GM19035 (cell line): ENCODE measurements at regions not wholly inside any gene's neighbourhood (a gene's known extent, or its start where the extent isn't known, plus 50 kb on each side); places are given as distances from the start of the nearest gene placed in this dataset.

Experiments used
- ATAC-seq: cut with Tn5 transposase; IDR thresholded peaks from one replicate; pipeline ENCODE4 v1.9.1; 2021; ENCODE audit not compliant: unreplicated experiment

DNA sequence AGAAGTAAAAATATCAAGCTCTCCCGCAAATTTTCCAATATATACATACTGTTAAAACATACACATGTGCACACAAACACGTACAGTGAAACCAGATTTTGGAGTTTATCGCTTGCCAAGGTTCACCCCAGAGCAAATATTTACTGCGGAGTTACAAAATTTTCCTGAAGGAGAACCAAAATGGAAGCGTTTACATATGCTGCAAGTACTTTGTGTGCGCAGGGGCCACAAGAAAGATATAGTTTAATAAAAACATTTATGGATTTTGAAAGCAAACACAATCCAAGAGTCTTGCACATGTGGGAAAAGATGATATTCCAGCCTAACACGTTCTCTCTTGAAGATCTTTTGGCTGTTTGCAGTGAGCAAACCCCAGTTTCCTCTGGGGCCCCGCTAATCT, 301.3 kb upstream of the NFE2L3 start:
- no peak for ATAC-seq

- peak; percentile 78 for ATAC-seq
Measured at GRCh38 chr7:25851332-25852210, 300.4 kb upstream of the NFE2L3 start.

- no peak for ATAC-seq
Measured at GRCh38 chr7:25852211-25852938, 299.6 kb upstream of the NFE2L3 start.

GRCh38 chr7:25852939-25853271, 299.1 kb upstream of the NFE2L3 start:
- no peak for ATAC-seq

DNA sequence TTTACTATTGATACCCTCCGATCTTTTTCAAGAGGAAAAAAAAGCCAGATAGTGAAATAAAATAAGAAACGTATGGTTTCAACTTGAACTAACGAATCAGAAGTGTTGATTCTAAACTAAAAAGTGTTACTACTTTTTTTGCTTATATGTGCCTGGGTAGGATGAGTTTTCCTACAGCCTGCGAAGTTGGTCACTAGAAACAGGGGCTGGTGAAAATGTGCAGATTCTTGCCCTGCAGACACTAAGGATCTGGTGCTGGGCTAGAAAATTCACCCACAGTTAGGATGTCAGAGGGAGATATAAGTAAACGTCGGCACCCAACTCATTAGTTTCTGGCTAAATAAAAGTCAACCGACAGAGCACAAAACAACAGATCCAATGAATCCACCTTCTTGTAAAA, 298.7 kb upstream of the NFE2L3 start:
- ATAC-seq, result no peak

GRCh38 chr7:25854059-25854458, 297.9 kb upstream of the NFE2L3 start:
- ATAC-seq, result no peak

- ATAC-seq, result no peak
Measured at GRCh38 chr7:25854608-25855497, 297.1 kb upstream of the NFE2L3 start.

- no peak for ATAC-seq
Measured at GRCh38 chr7:25855854-25856782, 295.9 kb upstream of the NFE2L3 start.

DNA sequence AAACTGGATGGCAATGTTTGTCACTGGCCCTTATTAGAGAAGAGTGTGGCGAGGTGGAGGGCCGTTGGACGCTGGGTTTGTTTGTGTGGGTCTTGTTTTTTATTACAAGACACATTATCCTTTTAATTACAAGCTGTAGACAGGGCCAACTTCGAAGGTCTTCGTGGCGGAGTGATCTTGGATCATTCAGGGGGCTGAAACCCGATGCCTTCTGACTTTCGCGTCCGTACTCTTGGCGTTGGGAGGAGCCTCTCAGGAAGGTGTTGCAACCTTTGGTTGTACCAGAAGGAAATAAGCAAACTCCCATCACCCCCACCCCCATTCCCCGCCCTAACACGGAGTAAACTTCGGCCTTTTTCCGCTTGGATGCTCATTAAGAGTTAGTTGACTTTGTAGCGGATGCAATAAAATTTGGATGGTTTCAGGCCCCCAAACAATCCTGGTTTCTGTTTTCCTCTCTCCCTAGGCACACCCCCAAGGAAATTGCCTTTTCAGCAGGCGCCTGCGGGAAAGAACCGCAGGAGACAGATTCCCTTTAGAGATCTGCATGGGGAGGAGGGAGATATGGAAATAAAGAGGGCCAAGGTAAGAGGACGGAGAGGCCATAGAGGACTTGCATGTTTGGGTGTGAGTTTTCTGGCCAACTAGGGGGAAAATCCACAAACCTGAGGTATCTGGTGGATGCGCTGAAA, 294.5 kb upstream of the NFE2L3 start:
- ATAC-seq, result no peak

DNA sequence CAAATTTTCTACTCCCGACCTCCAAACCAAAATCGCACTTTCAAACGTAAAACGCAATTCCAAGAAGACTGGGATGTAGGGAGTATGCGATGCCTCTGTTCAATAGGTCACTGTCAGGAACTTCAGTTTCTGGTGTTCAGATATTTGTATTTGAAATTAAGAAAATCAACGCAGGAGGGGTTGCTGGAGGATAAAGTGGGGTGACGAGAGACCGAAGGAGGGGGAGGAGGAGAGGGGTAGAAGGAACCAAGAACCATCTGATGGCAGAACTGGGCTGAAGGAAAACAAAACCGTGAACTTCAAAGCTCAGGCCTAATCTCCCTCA, 293.8 kb upstream of the NFE2L3 start:
- no peak for ATAC-seq

GRCh38 chr7:25858525-25859411, 293.2 kb upstream of the NFE2L3 start:
- ATAC-seq, result no peak

DNA sequence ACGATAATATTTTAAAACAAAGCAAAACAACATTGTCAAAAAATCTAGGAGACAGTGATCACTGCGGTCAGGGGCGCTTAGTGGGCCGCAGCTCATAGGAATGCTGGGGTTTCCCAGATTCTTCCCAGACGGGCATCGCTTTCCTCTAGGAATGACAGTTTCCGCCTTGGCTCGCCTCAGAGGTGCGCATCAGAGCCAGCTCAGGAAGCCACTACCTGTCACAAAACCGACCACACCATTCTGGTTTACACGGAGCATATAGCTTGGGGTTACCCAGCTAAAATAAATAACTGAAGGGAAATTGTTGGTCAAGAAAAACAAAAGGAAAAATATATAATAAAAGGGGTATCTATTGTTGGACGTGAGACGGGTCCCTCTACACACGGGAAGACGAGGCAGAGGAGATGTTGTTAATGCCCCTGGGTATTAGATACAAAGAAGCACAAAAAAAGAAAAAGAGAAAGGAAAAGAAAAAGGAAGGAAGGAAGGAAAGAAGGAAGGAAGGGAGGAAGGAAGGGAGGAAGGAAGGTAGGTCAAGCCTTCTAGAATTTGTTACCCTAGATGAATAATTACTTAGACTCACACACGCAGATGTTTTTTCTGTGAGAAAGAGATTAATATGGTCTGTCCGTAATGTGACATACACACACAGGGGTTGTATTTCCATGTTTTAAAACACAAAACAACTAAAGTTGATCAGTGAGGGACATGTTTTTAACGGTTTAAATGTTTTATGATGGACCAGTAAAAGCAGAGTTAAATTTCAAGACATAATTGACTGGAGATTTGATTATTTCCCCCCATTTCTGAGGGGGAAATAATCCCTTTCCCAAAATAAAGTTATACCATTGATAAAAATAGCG, 292.4 kb upstream of the NFE2L3 start:
- ATAC-seq, result no peak

DNA sequence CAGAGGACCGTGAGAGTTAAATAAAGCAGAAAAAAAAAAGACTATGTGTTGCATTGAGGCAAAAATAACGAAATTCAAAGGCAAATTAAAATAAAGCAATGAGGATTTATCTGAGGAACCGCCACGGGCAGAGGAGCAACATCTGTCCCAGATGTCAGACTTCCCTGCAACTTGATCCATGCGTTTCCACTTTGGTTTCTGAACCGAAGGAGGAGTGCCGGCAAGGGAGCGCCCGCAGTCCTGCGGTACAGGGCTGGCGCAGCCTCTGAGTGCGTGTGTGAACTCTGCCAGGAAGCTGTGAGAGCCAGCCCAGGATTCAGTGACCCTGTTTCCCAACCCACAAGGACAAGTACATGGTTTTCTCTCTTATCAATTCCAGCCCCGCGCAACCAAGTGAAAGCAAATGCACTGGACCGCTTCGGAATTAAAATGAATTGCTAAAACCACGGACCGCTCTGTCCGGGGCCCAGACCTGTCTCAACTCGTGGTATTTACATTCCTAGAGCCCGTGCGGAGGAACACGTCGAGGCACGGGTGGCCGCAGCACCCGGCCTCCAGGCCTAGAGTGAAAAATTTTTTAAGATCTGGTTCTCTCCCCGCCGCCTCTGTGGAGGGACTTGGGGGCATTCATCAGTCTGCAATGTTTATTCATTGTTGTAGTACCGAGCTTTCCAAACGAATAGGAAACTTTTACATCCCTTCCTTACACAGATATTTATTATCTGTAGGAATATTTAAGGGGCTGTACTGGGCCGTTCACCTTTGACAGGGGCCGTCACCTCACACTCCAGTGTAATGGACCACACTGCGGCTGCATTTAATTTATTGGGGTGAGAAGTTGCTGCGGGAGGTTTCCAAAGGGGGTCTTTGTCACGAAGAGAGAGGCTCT, 291.5 kb upstream of the NFE2L3 start:
- ATAC-seq, result no peak

DNA sequence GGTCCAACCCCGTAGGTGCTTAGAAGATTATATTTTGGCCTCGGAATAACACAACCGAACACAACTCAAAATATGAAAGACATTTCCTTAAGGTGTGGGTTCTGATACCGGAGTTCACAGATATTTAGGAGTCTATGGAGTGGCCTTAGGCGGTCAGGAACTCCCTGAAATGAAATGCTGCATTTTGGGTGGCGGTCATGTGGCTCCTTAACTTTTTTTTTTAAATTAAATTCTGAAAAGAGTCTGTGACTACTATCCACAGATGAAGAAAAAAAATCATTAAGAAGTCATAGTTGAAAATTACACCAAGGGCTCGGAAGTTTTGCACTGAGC, 290.9 kb upstream of the NFE2L3 start:
- ATAC-seq, result no peak

- ATAC-seq, result no peak
Measured at GRCh38 chr7:25861601-25862260, 290.3 kb upstream of the NFE2L3 start.

- peak; percentile 90 for ATAC-seq
Measured at GRCh38 chr7:25862261-25863004, 289.6 kb upstream of the NFE2L3 start.
